Gastrocnemius medialis (tissue), 4 donors: ENCODE measurements at regions not wholly inside any gene's neighbourhood (a gene's known extent, or its start where the extent isn't known, plus 50 kb on each side); places are given as distances from the start of the nearest gene placed in this dataset.

Source experiments
- CTCF ChIP-seq, 5 experiments: fragments of 450-650 bp in 3 of 5; fragments of 200-600 bp in 2 of 5; sonication (generic) in 2 of 5; IDR thresholded peaks in 4 of 5; conservative IDR thresholded peaks in 1 of 5; 1 replicate in 4 of 5; 2 replicates in 1 of 5; pipeline ENCODE4 v1.5.1; 2016 to 2019; ENCODE audit warnings: antibody characterized with exemption in 5 of 5, mild to moderate bottlenecking in 3 of 5, moderate library complexity in 3 of 5
- POLR2A ChIP-seq, 2 donors: fragments of 450-650 bp; IDR thresholded peaks; one replicate each; pipeline ENCODE4 v1.6.1; 2017; ENCODE audit warnings: antibody characterized with exemption in 2 of 2, mild to moderate bottlenecking in 2 of 2, moderate library complexity in 2 of 2

DNA sequence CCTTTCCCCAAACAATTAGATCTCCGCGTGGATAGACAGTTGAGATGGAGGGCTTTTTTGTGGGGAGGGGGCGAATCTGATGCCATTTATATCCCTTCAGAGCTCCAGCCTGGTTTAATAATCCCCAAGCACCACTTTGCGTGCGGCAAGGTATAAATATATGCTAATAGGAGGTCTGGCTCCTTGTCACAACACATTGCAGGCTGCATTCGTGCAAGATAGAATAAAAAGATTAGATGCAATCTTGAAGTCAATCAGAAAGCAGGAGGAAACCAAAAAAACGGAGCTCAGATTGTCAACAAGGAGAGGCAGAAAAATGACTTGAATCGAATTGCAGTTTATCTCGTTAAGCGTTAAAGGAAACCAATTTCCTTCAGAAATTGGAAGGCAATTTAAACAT lies 248.7 kb downstream of the SPTSSA start:
- no peak for TF ChIP-seq CTCF (IDR thresholded peaks at IDR 0.05 in 4 of 5, conservative IDR thresholded peaks at IDR 0.05 in 1 of 5)
- no peak for TF ChIP-seq POLR2A (IDR thresholded peaks at IDR 0.05)
